ENCODE measurements at regions not wholly inside any gene's neighbourhood (a gene's known extent, or its start where the extent isn't known, plus 50 kb on each side); places are given as distances from the start of the nearest gene placed in this dataset.
"Not testable (repeated sequence)": the region's sequence is repeated elsewhere in the genome, so short reads cannot be mapped to it uniquely, and the experiment has no call there.

DNA sequence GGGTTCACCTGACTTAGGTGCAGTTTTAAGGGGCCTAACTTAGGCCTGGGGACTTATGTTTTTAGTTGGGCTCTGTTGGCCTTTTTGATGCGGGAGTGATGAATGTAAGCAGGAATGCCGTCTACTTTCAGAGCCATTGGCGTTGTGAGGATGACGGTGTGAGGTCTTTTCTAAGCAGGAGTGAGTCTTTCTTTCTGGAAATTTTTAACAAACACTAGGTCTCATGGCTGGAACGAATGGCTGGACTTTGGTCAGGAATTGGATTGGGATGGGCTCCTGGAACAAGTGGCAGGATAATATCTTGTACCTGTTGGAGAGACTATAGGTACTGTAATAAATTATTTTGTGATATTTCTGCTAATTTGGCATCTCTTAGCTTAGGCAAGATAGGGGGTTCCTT, 163.9 kb upstream of the CCZ1B start:
- TF ChIP-seq, protein P1, sequence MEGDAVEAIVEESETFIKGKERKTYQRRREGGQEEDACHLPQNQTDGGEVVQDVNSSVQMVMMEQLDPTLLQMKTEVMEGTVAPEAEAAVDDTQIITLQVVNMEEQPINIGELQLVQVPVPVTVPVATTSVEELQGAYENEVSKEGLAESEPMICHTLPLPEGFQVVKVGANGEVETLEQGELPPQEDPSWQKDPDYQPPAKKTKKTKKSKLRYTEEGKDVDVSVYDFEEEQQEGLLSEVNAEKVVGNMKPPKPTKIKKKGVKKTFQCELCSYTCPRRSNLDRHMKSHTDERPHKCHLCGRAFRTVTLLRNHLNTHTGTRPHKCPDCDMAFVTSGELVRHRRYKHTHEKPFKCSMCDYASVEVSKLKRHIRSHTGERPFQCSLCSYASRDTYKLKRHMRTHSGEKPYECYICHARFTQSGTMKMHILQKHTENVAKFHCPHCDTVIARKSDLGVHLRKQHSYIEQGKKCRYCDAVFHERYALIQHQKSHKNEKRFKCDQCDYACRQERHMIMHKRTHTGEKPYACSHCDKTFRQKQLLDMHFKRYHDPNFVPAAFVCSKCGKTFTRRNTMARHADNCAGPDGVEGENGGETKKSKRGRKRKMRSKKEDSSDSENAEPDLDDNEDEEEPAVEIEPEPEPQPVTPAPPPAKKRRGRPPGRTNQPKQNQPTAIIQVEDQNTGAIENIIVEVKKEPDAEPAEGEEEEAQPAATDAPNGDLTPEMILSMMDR (IDR thresholded peaks at IDR 0.05; ENCODE audit: control extremely low read depth in 1 of 3, insufficient read depth in 1 of 3, low read depth in 1 of 3, low read length in 3 of 3), result not testable (repeated sequence)
- TF ChIP-seq CHD2 (IDR thresholded peaks at IDR 0.05; ENCODE audit: low read length); CREB1 (IDR thresholded peaks at IDR 0.05); GABPA (IDR thresholded peaks at IDR 0.05; ENCODE audit: borderline replicate concordance, insufficient read depth, low read length): not testable (repeated sequence)
